Pancreas (tissue), 10 donors: ENCODE measurements at regions not wholly inside any gene's neighbourhood (a gene's known extent, or its start where the extent isn't known, plus 50 kb on each side); places are given as distances from the start of the nearest gene placed in this dataset.

Source experiments
- ATAC-seq, 4 donors: fragments of 200-7000 bp; cut with Tn5 transposase; one replicate each; pipeline versions ENCODE4 v1.8.0 to v1.9.1; 2020; ENCODE audit warnings: mild to moderate bottlenecking in 4 of 4, moderate library complexity in 4 of 4
- DNase-seq, 6 donors: peaks; one replicate each; pipeline ENCODE4 v3.0.0-alpha.2; 2020
- FAIRE-seq: peaks from 2 replicates; lab custom pipeline; 2012; peaks lifted over from hg19 to GRCh38; lab: Jason Lieb, UNC
- H3K27ac ChIP-seq, 4 donors: fragments of 200-600 bp; sonication (generic); 1 replicate in 3 of 4; 2 replicates in 1 of 4; pipeline versions ENCODE4 v1.5.0 to v1.8.0; 2020
- H3K27me3 ChIP-seq, 4 donors: fragments of 200-600 bp; one replicate each; pipeline ENCODE4 v1.8.0; 2021
- H3K36me3 ChIP-seq, 3 donors: fragments of 200-600 bp; sonication (generic) in 1 of 3; one replicate each; pipeline versions ENCODE4 v1.5.0 to v1.8.0; 2020 to 2021
- H3K4me1 ChIP-seq, 3 donors: fragments of 200-600 bp; one replicate each; pipeline ENCODE4 v1.8.0; 2021
- H3K4me3 ChIP-seq, 4 donors: fragments of 200-600 bp; sonication (generic) in 2 of 4; one replicate each; pipeline versions ENCODE4 v1.5.0 to v1.8.0; 2020 to 2021
- H3K9me3 ChIP-seq, 4 donors: fragments of 200-600 bp; one replicate each; pipeline ENCODE4 v1.8.0; 2021
- WGBS, 2 donors: extraction: QIAGEN DNeasy Blood & Tissue Kit; methylation state at CpG; one replicate each; pipeline ENCODE4 v1.1.7; 2013; 5-methylcytosine and 5-hydroxymethylcytosine counted together
- intact Hi-C, 3 donors: fragments of 100-400 bp; cut with DNase I; formaldehyde crosslinking; loops; one replicate each; pipeline versions ENCODE4 v1.11.1 to v1.14.2; 2022
- TF ChIP-seq, protein P1 (sequence below), 4 donors: fragments of 200-600 bp; sonication (generic) in 3 of 4; IDR thresholded peaks; one replicate each; pipeline versions ENCODE4 v1.5.0 to v1.8.0; 2021; ENCODE audit warnings: antibody characterized with exemption in 4 of 4
- donor health status: healthy with polysubstance abuse.
- donor health status: DM: no; HTN: no; CAD: no; lungs with moderate emphysema.
- donor health status: DM: no; HTN: no; CAD: no.
- donor health status: control.
- donor health status: control.
- donor health status: Bipolar disorder and iron deficiency.
- donor health status: DM: yes; HTN: yes; CAD: no.
- donor health status: DM: no; HTN: no; CAD: no.
- donor health status: DM: no; HTN: no; CAD: no.
- donor health status: DM: yes; HTN: yes; CAD: no.

GRCh38 chr5:179414459-179415261 is 69.4 kb upstream of the ADAMTS2 start:
- 64 to 78% methylated on average over 10 of the region's 10 CpGs for WGBS, 2 donors
- no peak overlapping the region for H3K27ac ChIP-seq
- TF ChIP-seq, protein P1, sequence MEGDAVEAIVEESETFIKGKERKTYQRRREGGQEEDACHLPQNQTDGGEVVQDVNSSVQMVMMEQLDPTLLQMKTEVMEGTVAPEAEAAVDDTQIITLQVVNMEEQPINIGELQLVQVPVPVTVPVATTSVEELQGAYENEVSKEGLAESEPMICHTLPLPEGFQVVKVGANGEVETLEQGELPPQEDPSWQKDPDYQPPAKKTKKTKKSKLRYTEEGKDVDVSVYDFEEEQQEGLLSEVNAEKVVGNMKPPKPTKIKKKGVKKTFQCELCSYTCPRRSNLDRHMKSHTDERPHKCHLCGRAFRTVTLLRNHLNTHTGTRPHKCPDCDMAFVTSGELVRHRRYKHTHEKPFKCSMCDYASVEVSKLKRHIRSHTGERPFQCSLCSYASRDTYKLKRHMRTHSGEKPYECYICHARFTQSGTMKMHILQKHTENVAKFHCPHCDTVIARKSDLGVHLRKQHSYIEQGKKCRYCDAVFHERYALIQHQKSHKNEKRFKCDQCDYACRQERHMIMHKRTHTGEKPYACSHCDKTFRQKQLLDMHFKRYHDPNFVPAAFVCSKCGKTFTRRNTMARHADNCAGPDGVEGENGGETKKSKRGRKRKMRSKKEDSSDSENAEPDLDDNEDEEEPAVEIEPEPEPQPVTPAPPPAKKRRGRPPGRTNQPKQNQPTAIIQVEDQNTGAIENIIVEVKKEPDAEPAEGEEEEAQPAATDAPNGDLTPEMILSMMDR (IDR thresholded peaks at IDR 0.05), result no peak
- H3K27me3 ChIP-seq, result no peaks in the 10 kb centered on the region
- no peak for ATAC-seq
- intact Hi-C loops, result no loop called here
- no peaks in the 10 kb centered on the region for H3K4me1 ChIP-seq
- H3K4me3 ChIP-seq, result no peak overlapping the region
- no peak for DNase-seq
- no peaks in the 10 kb centered on the region for H3K9me3 ChIP-seq
- no peak for FAIRE-seq
- H3K36me3 ChIP-seq, result no peaks in the 10 kb centered on the region

GRCh38 chr5:179413711-179414458 is 68.6 kb upstream of the ADAMTS2 start:
- DNase-seq, result no peak
- no peak overlapping the region for H3K4me3 ChIP-seq
- no peak overlapping the region for H3K27ac ChIP-seq
- no peaks in the 10 kb centered on the region for H3K9me3 ChIP-seq
- TF ChIP-seq, protein P1 (IDR thresholded peaks at IDR 0.05), result no peak
- FAIRE-seq, result no peak
- WGBS, 2 donors, result 70 to 79% methylated on average over 14 of the region's 14 CpGs
- intact Hi-C loops, result no loop called here
- H3K4me1 ChIP-seq, result no peaks in the 10 kb centered on the region
- H3K36me3 ChIP-seq, result no peaks in the 10 kb centered on the region
- no peaks in the 10 kb centered on the region for H3K27me3 ChIP-seq
- no peak for ATAC-seq

DNA sequence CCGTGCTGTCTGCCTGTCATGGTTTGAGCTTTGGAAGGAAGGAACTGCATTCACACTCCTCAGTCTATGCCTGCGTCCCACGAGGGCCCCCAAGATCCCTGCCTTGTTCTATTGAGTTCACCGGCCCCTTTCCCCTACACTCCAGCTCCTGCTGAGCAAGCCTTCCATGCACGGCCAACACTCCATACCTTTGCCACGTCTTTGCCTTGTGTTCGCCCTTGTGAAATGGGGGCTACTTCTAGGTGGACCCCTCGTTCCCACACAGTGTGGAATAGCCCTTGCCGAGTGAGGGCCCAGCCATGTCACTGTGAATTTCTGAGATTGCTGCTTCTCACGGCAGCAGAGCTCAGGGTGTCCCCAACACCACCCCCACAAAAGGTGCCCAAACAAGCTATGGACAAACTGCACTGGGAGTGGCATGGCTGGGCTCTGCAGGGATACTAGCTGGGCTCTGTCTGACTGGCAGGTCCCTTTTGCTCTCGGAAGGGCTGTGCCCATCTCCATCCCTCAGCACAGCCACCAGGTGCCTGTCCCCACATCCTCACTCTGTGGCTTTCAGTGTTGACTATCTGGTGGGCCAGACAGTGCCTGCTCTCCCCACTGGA is 67.9 kb upstream of the ADAMTS2 start:
- DNase-seq, result no peak
- 76 to 81% methylated on average over 11 of the region's 11 CpGs for WGBS, 2 donors
- ATAC-seq, result no peak
- intact Hi-C loops, result no loop called here
- H3K4me1 ChIP-seq, result no peaks in the 10 kb centered on the region
- FAIRE-seq, result no peak
- H3K9me3 ChIP-seq, result no peaks in the 10 kb centered on the region
- no peak overlapping the region for H3K27ac ChIP-seq
- TF ChIP-seq, protein P1 (IDR thresholded peaks at IDR 0.05), result no peak
- no peak overlapping the region for H3K4me3 ChIP-seq
- H3K36me3 ChIP-seq, result no peaks in the 10 kb centered on the region
- H3K27me3 ChIP-seq, result no peaks in the 10 kb centered on the region

DNA sequence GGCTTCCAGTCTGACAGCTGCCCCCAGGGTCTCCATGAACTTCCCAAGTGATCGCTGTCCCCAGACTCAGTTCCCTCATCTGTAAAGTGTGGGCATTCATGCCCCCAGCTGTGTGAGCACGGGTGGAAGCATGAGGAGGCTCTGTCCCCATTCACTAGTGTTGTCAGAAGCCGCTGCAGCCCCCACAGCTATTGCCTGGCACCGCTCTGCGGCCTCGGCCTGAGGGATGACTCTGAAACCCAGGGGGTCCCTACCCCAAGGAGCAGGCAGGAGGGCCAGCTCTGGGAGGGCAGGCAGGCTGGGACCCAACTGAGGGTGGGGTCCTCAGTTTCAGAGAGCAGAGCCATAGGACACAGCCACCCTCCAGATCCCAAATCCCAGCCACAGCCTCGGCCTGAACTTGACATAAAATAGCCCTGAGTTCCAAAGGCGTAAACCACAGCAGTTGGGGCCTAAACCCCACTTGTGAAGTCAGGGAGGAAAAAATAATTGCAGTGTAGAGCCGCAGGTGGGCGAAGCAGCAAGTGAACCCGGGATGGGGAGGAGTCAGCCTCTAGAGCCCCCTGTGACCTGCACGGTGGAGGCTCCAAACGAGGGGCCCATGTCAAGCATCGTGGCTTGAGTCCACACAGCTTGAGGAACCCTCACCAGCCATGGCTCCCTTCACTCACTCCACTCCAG is 66.0 kb upstream of the ADAMTS2 start:
- H3K9me3 ChIP-seq, result no peaks in the 10 kb centered on the region
- H3K27ac ChIP-seq, result no peak overlapping the region
- WGBS, 2 donors, result 82 to 92% methylated on average over 14 of the region's 14 CpGs
- H3K36me3 ChIP-seq, result no peaks in the 10 kb centered on the region
- ATAC-seq (no peak), DNase-seq (no peak), FAIRE-seq (no peak)
- H3K27me3 ChIP-seq, result no peaks in the 10 kb centered on the region
- TF ChIP-seq, protein P1 (IDR thresholded peaks at IDR 0.05), result no peak
- intact Hi-C loops, result no loop called here
- no peaks in the 10 kb centered on the region for H3K4me1 ChIP-seq
- no peak overlapping the region for H3K4me3 ChIP-seq
